GM18870 (cell line): ENCODE measurements at regions not wholly inside any gene's neighbourhood (a gene's known extent, or its start where the extent isn't known, plus 50 kb on each side); places are given as distances from the start of the nearest gene placed in this dataset.

Source experiments
- ATAC-seq: cut with Tn5 transposase; IDR thresholded peaks from one replicate; pipeline ENCODE4 v1.9.1; 2021; ENCODE audit warnings: moderate library complexity; ENCODE audit not compliant: unreplicated experiment

- peak; percentile 71 for ATAC-seq
Observed at GRCh38 chr4:26131711-26132110, 189.1 kb upstream of the RBPJ start.

DNA sequence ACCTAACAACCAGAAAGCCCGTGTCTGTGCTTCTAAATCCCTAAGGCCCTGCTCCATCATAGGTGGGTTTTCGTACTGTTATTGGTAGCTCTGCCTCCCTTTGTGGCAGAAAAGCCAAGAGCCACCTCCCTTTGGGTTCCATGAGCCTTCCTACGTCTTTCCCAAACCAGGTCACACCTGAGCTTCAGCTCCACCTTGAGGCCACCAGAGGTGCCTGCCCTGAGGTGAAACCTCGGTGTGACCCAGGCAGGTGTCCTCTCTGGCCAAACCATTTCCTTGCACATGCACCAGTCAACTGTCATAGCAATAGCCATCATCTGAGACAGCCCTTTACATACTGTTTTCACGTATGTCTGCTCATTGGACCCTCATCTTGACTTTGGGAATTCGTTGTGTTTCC, 188.0 kb upstream of the RBPJ start:
- ATAC-seq = no peak

- ATAC-seq = no peak
Observed at GRCh38 chr4:26133840-26134239, 187.0 kb upstream of the RBPJ start.

GRCh38 chr4:26135331-26135730, 185.5 kb upstream of the RBPJ start:
- ATAC-seq = no peak

DNA sequence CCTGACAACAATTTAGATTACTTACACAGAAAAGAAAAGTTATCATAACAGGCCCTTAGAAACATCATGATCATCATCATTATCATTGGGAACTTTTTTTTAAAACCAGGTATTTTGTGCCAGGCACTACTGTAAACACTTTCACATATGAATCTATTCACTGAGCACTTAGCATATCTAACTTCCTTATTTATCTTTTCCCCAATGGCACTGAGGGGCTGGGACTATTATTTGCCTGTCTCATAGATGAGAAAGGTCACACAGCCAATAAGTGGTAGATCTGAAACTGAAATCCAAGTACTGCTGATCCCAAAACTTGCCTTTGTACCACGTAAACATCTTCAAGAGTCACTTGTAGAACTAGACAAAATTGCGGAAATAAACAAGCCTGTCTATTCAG, 184.2 kb upstream of the RBPJ start:
- no peak for ATAC-seq

- ATAC-seq = no peak
Observed at GRCh38 chr4:26137288-26137687, 183.5 kb upstream of the RBPJ start.

- ATAC-seq = no peak
Observed at GRCh38 chr4:26139310-26139924, 181.4 kb upstream of the RBPJ start.

DNA sequence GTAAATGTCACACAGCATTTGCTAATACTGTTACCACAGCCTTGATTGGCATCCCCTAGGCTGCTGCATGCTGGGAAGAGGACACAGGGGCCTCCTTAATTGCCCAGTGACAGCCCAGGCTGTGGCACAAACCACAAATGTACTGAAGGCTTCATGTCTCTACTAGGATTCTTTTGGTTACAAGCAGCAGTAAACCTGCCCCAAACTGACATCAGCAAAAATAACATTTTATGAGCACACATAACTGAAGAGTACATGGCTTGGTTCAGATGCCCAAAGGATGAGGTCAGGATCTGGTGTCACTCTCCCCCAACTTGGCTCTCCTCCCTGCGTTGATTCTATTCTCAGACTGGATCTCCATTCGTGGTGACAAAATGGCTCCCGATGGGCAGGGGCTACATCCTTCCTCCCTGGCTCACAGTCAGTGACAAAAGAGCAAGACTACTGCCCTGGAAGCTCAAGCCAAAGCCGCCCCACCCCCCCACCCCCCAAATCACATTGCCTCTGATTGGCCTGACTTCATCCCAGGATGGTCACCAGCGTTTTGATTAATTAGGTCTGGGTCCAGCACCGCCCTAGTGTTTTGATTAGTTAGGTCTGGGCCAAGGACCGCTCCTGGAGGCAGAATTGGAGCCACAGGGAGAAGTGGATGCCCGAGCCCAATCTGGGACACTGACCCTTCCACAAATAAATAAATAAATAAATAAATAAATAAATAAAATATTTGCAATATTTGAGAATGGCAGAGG, 180.5 kb upstream of the RBPJ start:
- no peak for ATAC-seq

DNA sequence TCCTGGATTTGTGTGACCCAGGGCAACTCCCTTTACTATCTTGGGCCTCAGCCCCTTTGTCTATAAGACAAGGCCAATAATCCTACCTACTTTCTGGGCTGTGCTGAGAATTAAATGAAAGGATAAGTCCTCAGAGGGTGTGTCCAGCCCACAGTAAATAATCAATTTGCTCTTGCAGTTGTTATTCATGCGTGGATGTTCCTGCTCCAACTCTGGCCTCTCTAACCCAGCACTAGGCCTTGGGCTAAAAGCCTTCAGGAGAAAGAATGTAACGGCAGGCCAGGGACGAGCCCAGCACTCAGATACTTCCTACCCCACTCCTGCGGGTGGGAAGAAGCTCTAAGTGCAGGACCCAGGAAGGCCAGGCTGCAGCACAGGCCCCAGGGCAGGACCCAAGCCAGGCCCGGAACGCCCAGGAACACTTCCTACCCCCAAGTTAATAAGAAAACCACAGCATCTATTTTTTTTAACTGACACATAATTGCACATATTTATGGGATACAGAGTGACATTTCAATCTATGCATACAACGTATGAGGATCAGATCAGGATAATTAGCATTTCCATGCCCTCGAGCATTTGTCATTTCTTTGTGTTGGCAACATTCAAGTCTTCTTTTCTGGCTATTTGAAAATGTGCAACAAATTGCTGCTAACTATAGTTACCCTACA, 179.6 kb upstream of the RBPJ start:
- ATAC-seq = no peak

- peak; percentile 83 for ATAC-seq
Observed at GRCh38 chr4:26141911-26142638, 178.7 kb upstream of the RBPJ start.

DNA sequence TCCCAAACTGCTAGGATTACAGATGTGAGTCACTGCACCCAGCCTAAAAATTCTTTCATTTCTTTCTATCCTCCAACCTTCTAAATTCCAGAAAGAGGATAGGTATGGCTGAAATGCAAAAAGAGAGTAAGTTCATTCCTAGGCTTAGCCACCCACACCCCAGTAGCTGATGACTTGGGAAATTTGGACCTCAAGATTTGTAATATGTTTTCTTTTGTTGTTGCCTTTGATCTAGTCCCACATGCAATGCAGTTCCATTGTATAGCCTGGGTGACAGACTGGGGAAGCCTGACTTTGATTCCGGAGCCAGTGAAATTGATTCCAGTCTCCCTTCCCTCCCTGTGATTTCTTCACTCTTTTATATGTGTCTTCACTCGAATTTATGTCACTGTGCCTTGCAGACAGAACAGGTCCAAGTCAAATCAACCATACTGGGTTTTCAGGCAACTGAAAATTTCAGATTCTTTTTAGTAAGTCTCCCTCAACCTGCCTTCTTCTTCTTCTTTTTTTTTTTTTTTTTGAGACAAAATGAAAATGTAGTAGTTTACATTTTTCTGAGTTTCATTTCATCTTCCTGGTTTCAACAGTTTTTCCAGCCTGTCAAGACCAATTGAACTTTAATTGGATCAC, 176.2 kb upstream of the RBPJ start:
- no peak for ATAC-seq

DNA sequence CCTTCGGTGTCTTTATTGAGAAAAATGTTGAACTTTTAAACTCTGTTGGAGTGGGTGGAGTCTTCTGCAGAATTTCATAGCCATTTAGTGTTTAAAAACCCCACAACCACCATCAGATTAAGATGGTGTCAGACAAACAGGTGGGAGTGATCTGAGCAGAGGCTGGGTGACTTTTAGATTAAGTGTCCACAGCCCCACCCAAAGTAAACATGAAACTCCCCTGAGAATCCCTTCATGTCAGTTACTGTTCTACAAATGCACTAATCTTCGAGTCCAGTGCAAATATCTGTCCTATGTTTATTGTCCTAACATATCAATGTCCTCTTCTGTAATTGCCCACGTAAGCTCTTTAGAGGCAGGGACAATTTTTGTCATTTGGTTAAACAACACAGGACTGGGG, 175.6 kb upstream of the RBPJ start:
- no peak for ATAC-seq

DNA sequence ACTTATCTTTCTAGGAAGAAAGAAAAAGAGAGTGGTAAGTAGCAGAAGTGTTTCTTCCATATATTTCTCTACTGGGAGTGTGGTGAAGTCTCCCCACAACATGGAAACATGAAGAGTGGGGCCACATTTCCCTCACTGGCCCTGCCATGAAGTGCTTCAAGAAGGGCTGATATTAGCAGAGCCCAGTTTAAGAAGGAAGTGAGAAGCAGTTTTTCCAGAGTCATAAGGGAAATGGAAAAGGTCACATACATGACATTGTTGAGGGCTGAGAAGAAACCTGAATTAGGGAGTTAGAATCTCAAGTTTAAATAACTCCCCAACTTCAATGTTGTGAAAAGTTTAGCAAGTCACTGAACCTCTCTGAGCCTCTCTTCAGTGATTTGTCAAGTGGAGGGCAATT, 171.9 kb upstream of the RBPJ start:
- ATAC-seq = no peak

DNA sequence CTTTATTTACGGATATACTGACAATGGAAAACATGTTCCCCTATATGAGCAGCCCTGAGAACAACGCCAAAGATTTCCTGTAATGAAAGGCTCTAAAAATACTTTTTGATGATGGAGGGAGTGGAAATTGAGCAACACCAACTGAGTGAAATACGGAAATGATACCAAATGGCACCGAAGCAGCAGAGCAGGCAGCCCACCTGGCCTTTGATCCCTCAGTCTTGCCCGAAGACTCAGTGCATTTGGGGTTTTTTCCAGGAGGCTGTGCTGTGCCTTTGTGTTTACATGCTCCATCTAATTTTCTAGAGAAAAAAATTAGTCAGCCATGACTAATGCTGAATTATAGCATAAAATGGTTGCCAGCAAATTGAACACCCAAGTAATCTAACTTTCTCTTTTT, 169.9 kb upstream of the RBPJ start:
- ATAC-seq = no peak

DNA sequence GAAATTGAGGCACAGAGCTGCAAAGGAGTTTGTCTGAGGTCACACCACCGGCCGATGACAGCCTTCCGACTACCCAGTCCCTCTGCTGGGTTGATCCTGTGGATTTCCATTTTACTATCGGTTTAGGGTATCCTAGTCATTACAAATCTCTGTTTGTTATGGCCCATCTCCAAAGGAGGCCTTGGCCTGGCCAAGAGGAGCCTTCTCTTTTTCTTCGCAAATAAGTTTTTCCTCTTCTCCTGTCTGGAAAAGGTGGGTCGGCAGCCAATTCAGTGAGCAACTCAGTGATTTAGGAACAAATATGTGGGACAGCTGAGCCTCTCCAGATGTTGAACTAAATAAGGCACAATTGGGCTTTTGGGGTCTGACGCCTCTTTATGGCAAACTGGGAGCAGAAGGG, 169.2 kb upstream of the RBPJ start:
- no peak for ATAC-seq

DNA sequence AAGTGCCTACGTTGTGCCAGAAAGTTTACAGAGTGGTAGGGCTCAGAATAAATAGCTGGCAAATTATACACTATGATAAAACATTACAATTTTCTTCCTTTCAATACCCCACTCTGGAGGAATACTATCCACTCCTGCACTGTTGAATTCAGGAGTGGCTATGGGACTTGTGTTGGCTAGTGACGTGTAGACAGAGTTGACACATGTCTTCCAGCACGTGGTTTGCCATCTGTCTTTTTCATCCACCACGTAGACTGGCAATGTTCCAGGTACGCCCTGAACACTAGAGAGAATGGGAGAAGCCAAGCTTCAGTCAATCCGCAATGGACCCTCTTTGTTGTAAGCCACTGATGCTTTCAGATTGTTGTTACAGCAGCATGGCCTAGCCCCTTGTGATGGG, 168.8 kb upstream of the RBPJ start:
- no peak for ATAC-seq

DNA sequence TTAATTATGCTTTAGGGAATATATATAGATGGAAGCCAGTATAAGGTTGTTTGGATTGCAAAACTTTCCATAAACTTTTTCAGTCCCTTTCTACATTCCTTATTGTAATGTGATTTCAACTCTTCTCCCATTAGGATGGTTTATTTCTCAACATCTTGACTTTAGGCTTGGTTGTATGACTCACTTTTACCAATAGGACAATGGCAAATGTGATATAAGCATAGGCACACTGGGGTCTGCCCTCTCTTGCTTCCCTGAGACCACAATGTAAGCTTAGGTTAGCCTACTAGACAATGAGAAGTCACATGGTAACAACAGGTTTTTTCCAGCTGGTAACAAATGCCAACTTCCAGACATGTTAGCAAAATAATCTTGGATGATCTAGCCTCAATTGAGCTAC, 163.3 kb upstream of the RBPJ start:
- no peak for ATAC-seq

GRCh38 chr4:26160591-26160990, 160.2 kb upstream of the RBPJ start:
- no peak for ATAC-seq

DNA sequence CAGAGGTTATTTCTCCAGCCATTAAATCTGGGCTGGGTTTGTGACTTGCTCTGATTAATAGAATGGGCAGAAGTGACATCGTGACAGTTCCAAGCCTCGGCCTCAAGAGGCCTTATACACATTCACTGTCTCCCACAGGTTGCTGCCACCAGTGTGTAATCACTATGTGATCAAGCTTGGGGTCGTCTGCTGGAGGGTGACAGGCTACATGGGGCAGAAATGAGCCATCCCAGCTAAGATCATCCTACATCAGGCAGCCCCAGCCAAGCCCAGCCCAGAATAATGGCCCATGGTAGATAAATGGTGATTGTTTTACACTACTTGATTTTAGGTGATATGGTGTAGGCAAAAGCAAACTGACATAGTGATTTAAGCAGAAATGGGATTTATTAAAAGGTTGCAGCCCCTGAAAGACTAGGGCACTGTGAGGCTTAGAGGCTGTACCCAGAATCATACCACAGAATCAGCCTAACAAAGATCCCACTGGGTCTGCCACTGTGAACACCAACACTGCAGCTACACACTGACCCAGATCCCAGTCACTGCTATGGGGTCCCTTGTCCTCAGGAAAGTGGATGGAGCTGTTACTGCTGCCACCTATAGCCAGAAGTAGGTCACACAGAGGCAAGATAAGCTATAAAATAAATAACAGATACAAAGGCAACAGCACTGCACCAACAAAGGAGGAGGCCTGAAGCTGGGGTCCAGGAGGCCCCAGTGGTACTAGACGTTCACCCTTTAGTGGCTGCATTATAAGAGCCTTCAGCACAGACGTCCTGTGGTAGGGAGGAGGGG, 159.6 kb upstream of the RBPJ start:
- no peak for ATAC-seq

- no peak for ATAC-seq
Observed at GRCh38 chr4:26162101-26162500, 158.7 kb upstream of the RBPJ start.
